Natural killer cell (primary cell): ENCODE measurements at regions not wholly inside any gene's neighbourhood (a gene's known extent, or its start where the extent isn't known, plus 50 kb on each side); places are given as distances from the start of the nearest gene placed in this dataset.

Source experiments
- ATAC-seq, 3 donors: fragments of 150-1000 bp in 2 of 3; fragments of 200-7000 bp in 1 of 3; cut with Tn5 transposase; 1 replicate in 1 of 3; 2 replicates in 2 of 3; pipeline ENCODE4 v1.10.0; 2021; ENCODE audit warnings: mild to moderate bottlenecking in 2 of 3, moderate library complexity in 2 of 3
- DNase-seq, 2 donors: peaks; one replicate each; pipeline versions ENCODE4 v3.0.0 to v3.0.0-alpha.2; 2013 to 2021; ENCODE audit warnings: mixed read lengths in 1 of 2
- H3K27ac ChIP-seq: one replicate; pipeline ENCODE4 v1.5.1; 2013; ENCODE audit warnings: mild to moderate bottlenecking, low read length
- H3K27me3 ChIP-seq: one replicate; pipeline ENCODE4 v1.6.1; 2013; ENCODE audit warnings: low read length; ENCODE audit not compliant: control insufficient read depth, insufficient read depth
- H3K36me3 ChIP-seq: one replicate; pipeline ENCODE4 v1.6.1; 2013; ENCODE audit warnings: low read length; ENCODE audit not compliant: control insufficient read depth, insufficient read depth
- H3K4me1 ChIP-seq: one replicate; pipeline ENCODE4 v1.6.1; 2013; ENCODE audit warnings: low read length; ENCODE audit not compliant: control insufficient read depth, insufficient read depth
- H3K4me3 ChIP-seq: one replicate; pipeline ENCODE4 v1.5.1; 2013; ENCODE audit warnings: low read length
- H3K9me3 ChIP-seq: one replicate; pipeline ENCODE4 v1.6.1; 2013; ENCODE audit warnings: low read length; ENCODE audit not compliant: control insufficient read depth, insufficient read depth
- H3K27ac Mint-ChIP-seq, 2 donors: one replicate each; pipeline ENCODE4 v1.8.0; 2022; ENCODE audit warnings: mild to moderate bottlenecking in 2 of 2, mixed read lengths in 2 of 2, moderate library complexity in 1 of 2
- H3K27me3 Mint-ChIP-seq, 2 donors: one replicate each; pipeline ENCODE4 v1.8.0; 2022; ENCODE audit warnings: low read depth in 2 of 2, mixed read lengths in 2 of 2
- H3K36me3 Mint-ChIP-seq: one replicate; pipeline ENCODE4 v1.8.0; 2022; ENCODE audit warnings: mixed read lengths
- H3K4me1 Mint-ChIP-seq, 2 donors: one replicate each; pipeline ENCODE4 v1.8.0; 2022; ENCODE audit warnings: mixed read lengths in 2 of 2
- H3K4me3 Mint-ChIP-seq: one replicate; pipeline ENCODE4 v1.8.0; 2022; ENCODE audit warnings: mild to moderate bottlenecking, moderate library complexity, mixed read lengths
- H3K9me3 Mint-ChIP-seq, 2 donors: one replicate each; pipeline ENCODE4 v1.8.0; 2022; ENCODE audit warnings: mixed read lengths in 2 of 2
- WGBS: methylation state at CpG from one replicate; pipeline ENCODE4 v1.1.7; 2013; ENCODE audit warnings: missing lambda C conversion rate; ENCODE audit not compliant: insufficient coverage; 5-methylcytosine and 5-hydroxymethylcytosine counted together
- intact Hi-C: fragments of 100-400 bp; cut with micrococcal nuclease; formaldehyde crosslinking; loops from one replicate; pipeline ENCODE4 v1.14.2; 2022
- TF ChIP-seq, protein P1 (sequence below): fragments of 200-600 bp; IDR thresholded peaks from one replicate; pipeline ENCODE4 v1.8.0; 2022; ENCODE audit warnings: antibody characterized with exemption

DNA sequence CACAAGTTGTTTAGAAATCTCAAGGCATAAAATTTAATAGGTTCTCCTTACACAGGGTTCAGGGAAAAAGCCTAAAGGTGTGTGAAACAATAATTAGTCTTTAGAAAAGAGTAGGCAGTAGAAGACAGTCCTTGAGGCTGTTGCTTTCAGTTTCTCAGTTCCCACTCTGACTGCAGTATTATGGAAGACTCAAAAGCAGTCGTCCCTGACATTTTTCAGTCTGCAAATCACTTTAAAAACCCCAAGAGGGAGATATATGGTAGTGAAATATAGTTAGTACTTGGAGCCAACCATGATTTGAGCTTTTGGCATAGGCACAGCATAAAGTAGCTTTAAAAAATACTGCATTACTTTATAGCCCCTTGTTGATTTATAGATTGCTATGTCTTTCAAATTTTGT lies 299.7 kb downstream of the OLFM3 start:
- TF ChIP-seq, protein P1, sequence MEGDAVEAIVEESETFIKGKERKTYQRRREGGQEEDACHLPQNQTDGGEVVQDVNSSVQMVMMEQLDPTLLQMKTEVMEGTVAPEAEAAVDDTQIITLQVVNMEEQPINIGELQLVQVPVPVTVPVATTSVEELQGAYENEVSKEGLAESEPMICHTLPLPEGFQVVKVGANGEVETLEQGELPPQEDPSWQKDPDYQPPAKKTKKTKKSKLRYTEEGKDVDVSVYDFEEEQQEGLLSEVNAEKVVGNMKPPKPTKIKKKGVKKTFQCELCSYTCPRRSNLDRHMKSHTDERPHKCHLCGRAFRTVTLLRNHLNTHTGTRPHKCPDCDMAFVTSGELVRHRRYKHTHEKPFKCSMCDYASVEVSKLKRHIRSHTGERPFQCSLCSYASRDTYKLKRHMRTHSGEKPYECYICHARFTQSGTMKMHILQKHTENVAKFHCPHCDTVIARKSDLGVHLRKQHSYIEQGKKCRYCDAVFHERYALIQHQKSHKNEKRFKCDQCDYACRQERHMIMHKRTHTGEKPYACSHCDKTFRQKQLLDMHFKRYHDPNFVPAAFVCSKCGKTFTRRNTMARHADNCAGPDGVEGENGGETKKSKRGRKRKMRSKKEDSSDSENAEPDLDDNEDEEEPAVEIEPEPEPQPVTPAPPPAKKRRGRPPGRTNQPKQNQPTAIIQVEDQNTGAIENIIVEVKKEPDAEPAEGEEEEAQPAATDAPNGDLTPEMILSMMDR: no peak
- Histone ChIP-seq H3K27me3 (no peaks in the 10 kb centered on the region), H3K9me3 (no peaks in the 10 kb centered on the region), H3K36me3 (no peaks in the 10 kb centered on the region), H3K4me1 (no peaks in the 10 kb centered on the region), H3K27ac (no peak overlapping the region), H3K4me3 (no peak overlapping the region)
- H3K4me3 Mint-ChIP-seq: no peak overlapping the region
- WGBS: 0% methylated on average over 1 of the region's 1 CpG
- no peaks in the 10 kb centered on the region for H3K36me3 Mint-ChIP-seq
- peaks cover 0 to 2% of the 10 kb centered on the region in 2 donors for H3K9me3 Mint-ChIP-seq
- ATAC-seq (no peak), DNase-seq (no peak)
- no peak overlapping the region for H3K27ac Mint-ChIP-seq
- intact Hi-C loops: no loop called here
- H3K4me1 Mint-ChIP-seq: no peaks in the 10 kb centered on the region
- H3K27me3 Mint-ChIP-seq: peaks cover 0 to 8% of the 10 kb centered on the region in 2 donors

DNA sequence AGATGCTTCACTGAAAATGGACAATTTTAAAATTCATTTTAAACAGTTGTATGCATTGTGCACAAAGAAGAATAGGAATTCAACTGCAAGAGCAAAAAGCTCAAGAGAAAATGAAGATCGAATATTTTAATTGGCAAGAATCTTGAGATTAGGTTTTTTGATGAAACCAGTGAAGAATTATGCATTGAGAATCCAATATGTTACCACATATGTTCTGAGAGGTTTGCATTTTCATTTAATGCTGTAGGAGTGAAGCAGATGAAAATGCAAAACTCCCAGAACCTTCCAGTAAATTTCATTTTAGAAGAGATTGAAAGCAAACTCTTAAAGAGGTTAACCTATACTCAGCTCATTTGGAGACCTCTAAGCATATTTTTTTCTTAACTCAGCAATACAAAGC lies 298.0 kb downstream of the OLFM3 start:
- no peak for DNase-seq
- WGBS: 71% methylated on average over 1 of the region's 1 CpG
- no peaks in the 10 kb centered on the region for H3K36me3 Mint-ChIP-seq

DNA sequence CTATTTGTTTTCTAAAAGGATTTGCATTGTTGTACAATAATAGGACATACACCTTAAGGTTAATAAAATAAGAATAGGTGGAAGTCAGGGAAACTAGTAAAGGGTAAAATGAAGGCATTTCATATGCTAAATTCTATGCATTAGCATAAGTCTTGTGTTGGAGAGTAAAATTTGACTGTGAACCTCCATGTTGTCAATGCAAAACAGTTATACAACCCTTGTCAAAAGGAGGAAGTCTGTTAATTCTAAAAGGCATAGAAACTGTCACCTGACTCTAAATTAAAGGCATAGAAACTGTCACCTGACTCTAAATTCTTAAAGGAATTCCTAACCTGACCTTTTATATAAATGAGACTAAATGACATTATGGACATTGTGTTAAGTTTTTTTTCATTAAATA lies 291.8 kb downstream of the OLFM3 start:
- Mint-ChIP-seq H3K27ac (no peak overlapping the region), H3K36me3 (no peaks in the 10 kb centered on the region), H3K27me3 (peaks cover 0 to 3% of the 10 kb centered on the region in 2 donors), H3K9me3 (no peaks in the 10 kb centered on the region), H3K4me3 (no peak overlapping the region), H3K4me1 (no peaks in the 10 kb centered on the region)
- Histone ChIP-seq H3K27me3 (no peaks in the 10 kb centered on the region), H3K27ac (no peak overlapping the region), H3K9me3 (no peaks in the 10 kb centered on the region), H3K36me3 (no peaks in the 10 kb centered on the region), H3K4me1 (no peaks in the 10 kb centered on the region), H3K4me3 (no peak overlapping the region)
- intact Hi-C loops: no loop called here
- no peak for DNase-seq
- TF ChIP-seq, protein P1: no peak
- ATAC-seq: no peak

More for the DNA sequence above, 298.0 kb downstream of the OLFM3 start:
- TF ChIP-seq, protein P1: no peak
- H3K27ac Mint-ChIP-seq: no peak overlapping the region
- no peaks in the 10 kb centered on the region for H3K27me3 ChIP-seq
- no peaks in the 10 kb centered on the region for H3K4me1 ChIP-seq
- no peak overlapping the region for H3K4me3 ChIP-seq
- H3K4me1 Mint-ChIP-seq: no peaks in the 10 kb centered on the region
- no peaks in the 10 kb centered on the region for H3K36me3 ChIP-seq
- H3K4me3 Mint-ChIP-seq: no peak overlapping the region
- intact Hi-C loops: no loop called here
- no peaks in the 10 kb centered on the region for H3K9me3 ChIP-seq
- H3K27me3 Mint-ChIP-seq: peaks cover 0 to 8% of the 10 kb centered on the region in 2 donors
- H3K9me3 Mint-ChIP-seq: peaks cover 0 to 2% of the 10 kb centered on the region in 2 donors
- no peak overlapping the region for H3K27ac ChIP-seq
- no peak for ATAC-seq

DNA sequence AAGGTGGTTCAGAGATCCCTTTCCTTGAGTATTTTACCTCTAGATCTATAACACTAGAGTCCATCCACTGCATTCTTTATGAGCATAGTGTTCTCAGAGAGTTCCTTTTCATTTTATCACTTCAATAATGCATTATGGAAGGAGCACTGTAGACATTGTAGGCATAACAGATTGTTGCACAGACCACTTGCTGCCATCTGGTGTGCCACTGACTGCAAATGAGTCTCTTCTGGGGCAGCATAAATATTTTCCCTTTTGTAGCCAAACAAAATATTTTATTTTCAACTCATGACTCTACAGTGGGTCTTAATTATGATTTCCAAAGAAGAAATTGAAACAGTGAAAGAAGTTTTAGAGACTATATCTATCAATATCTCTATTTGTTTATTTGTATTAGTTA lies 290.4 kb downstream of the OLFM3 start:
- Mint-ChIP-seq H3K4me1 (no peaks in the 10 kb centered on the region), H3K27ac (no peak overlapping the region), H3K27me3 (no peaks in the 10 kb centered on the region), H3K9me3 (peaks cover 0 to 2% of the 10 kb centered on the region in 2 donors), H3K36me3 (no peaks in the 10 kb centered on the region), H3K4me3 (no peak overlapping the region)
- Histone ChIP-seq H3K4me3 (no peak overlapping the region), H3K9me3 (no peaks in the 10 kb centered on the region), H3K36me3 (no peaks in the 10 kb centered on the region), H3K27me3 (no peaks in the 10 kb centered on the region), H3K27ac (no peak overlapping the region), H3K4me1 (no peaks in the 10 kb centered on the region)
- intact Hi-C loops: no loop called here
- ATAC-seq: no peak
- DNase-seq: no peak
- TF ChIP-seq, protein P1: no peak
